Activated B cell treated with CpG ODN at 0.5 μM for 24 hours (primary cell): ENCODE measurements at regions not wholly inside any gene's neighbourhood (a gene's known extent, or its start where the extent isn't known, plus 50 kb on each side); places are given as distances from the start of the nearest gene placed in this dataset.

ENCODE experiments used
- ATAC-seq: fragments of 200-7000 bp; cut with Tn5 transposase; one replicate; pipeline ENCODE4 v1.10.0; 2021; ENCODE audit warnings: low read depth, mild to moderate bottlenecking, moderate library complexity
- CTCF ChIA-PET: fragments of 350-600 bp; sonication (Branson Sonifier 250); formaldehyde crosslinking; loops from one replicate; lab custom pipeline; 2021; ENCODE audit warnings: antibody characterized with exemption; lab: Charles Lee
- POLR2A ChIA-PET: fragments of 350-600 bp; sonication (Branson Sonifier 250); formaldehyde crosslinking; loops from one replicate; lab custom pipeline; 2021; ENCODE audit warnings: antibody characterized with exemption; lab: Charles Lee
- DNase-seq: peaks from one replicate; pipeline ENCODE4 v3.0.0; 2022
- H3K27ac Mint-ChIP-seq: one replicate; pipeline ENCODE4 v1.8.0; 2020; ENCODE audit warnings: mixed read lengths
- H3K27me3 Mint-ChIP-seq: one replicate; pipeline ENCODE4 v1.8.0; 2021; ENCODE audit warnings: mixed read lengths
- H3K36me3 Mint-ChIP-seq: one replicate; pipeline ENCODE4 v1.8.0; 2021; ENCODE audit warnings: low read depth, mixed read lengths
- H3K4me1 Mint-ChIP-seq: one replicate; pipeline ENCODE4 v1.8.0; 2021; ENCODE audit warnings: mixed read lengths
- H3K4me3 Mint-ChIP-seq: one replicate; pipeline ENCODE4 v1.8.0; 2020; ENCODE audit warnings: mild to moderate bottlenecking, mixed read lengths
- H3K9me3 Mint-ChIP-seq: one replicate; pipeline ENCODE4 v1.8.0; 2020; ENCODE audit warnings: mixed read lengths
- intact Hi-C: fragments of 100-400 bp; cut with micrococcal nuclease; formaldehyde crosslinking; loops from one replicate; pipeline ENCODE4 v1.15.1; 2024
- TF ChIP-seq, protein P1 (sequence below): fragments of 200-600 bp; IDR thresholded peaks from one replicate; pipeline ENCODE4 v1.8.0; 2022; ENCODE audit warnings: antibody characterized with exemption, mild to moderate bottlenecking

DNA sequence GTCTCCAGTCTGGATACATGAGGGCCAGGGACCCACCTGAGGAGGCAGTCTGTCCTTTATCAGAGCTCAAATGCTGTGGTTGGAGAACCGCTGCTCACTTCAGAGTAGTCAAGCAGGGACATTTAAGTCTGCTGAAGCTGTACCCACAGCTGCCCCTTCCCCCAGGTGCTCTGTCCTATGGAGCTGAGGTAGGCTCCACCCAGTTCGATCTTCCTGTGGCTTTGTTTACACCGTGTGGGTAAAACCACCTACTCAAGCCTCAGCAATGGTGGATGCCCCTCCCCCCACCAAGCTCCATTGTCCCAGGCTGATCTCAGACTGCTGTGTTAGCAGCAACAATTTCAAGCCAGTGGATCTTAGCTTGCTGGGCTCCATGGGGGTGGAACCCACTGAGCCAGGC is 731.4 kb upstream of the HS6ST1 start:
- H3K9me3 Mint-ChIP-seq = peaks cover 2% of the 10 kb centered on the region
- no peak for ATAC-seq
- no peaks in the 10 kb centered on the region for H3K36me3 Mint-ChIP-seq
- no peaks in the 10 kb centered on the region for H3K4me1 Mint-ChIP-seq
- intact Hi-C loops = no loop called here
- ChIA-PET POLR2A (no interaction called here), CTCF (no interaction called here)
- H3K27ac Mint-ChIP-seq = no peak overlapping the region
- DNase-seq = no peak
- peaks cover 5% of the 10 kb centered on the region for H3K27me3 Mint-ChIP-seq
- TF ChIP-seq, protein P1, sequence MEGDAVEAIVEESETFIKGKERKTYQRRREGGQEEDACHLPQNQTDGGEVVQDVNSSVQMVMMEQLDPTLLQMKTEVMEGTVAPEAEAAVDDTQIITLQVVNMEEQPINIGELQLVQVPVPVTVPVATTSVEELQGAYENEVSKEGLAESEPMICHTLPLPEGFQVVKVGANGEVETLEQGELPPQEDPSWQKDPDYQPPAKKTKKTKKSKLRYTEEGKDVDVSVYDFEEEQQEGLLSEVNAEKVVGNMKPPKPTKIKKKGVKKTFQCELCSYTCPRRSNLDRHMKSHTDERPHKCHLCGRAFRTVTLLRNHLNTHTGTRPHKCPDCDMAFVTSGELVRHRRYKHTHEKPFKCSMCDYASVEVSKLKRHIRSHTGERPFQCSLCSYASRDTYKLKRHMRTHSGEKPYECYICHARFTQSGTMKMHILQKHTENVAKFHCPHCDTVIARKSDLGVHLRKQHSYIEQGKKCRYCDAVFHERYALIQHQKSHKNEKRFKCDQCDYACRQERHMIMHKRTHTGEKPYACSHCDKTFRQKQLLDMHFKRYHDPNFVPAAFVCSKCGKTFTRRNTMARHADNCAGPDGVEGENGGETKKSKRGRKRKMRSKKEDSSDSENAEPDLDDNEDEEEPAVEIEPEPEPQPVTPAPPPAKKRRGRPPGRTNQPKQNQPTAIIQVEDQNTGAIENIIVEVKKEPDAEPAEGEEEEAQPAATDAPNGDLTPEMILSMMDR = no peak
- no peak overlapping the region for H3K4me3 Mint-ChIP-seq

GRCh38 chr2:129055242-129055641 is 736.6 kb upstream of the HS6ST1 start:
- DNase-seq (no peak), ATAC-seq (no peak)
- Mint-ChIP-seq H3K9me3 (no peaks in the 10 kb centered on the region), H3K27ac (no peak overlapping the region), H3K36me3 (no peaks in the 10 kb centered on the region), H3K4me1 (no peaks in the 10 kb centered on the region), H3K27me3 (peaks cover 5% of the 10 kb centered on the region), H3K4me3 (no peak overlapping the region)
- POLR2A ChIA-PET = no interaction called here
- TF ChIP-seq, protein P1 = no peak
- CTCF ChIA-PET = no interaction called here
- intact Hi-C loops = no loop called here

DNA sequence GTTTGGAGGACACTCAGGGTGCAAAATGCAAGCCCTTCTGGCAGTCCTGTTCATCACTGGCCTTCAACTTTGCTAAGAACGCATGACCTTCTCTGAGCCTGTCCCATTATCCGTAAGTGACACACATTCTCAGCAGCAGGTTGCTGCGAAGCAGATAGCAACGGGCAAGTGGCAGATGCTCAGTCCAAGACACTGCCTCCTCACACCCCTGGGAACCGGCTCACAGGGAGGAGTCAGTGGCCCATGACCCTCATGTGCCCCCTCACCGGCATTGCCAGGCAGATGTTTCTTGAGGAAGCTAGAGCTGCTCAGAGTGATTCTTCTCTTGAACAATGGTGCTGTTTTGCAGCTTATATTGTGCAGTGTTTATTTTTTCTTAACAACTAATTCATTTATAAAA is 737.2 kb upstream of the HS6ST1 start:
- Mint-ChIP-seq H3K9me3 (no peaks in the 10 kb centered on the region), H3K4me1 (no peaks in the 10 kb centered on the region), H3K4me3 (no peak overlapping the region), H3K27me3 (peaks cover 5% of the 10 kb centered on the region), H3K36me3 (no peaks in the 10 kb centered on the region), H3K27ac (no peak overlapping the region)
- intact Hi-C loops = no loop called here
- ATAC-seq (no peak), DNase-seq (no peak)
- TF ChIP-seq, protein P1 = no peak
- POLR2A ChIA-PET = no interaction called here
- CTCF ChIA-PET = no interaction called here

DNA sequence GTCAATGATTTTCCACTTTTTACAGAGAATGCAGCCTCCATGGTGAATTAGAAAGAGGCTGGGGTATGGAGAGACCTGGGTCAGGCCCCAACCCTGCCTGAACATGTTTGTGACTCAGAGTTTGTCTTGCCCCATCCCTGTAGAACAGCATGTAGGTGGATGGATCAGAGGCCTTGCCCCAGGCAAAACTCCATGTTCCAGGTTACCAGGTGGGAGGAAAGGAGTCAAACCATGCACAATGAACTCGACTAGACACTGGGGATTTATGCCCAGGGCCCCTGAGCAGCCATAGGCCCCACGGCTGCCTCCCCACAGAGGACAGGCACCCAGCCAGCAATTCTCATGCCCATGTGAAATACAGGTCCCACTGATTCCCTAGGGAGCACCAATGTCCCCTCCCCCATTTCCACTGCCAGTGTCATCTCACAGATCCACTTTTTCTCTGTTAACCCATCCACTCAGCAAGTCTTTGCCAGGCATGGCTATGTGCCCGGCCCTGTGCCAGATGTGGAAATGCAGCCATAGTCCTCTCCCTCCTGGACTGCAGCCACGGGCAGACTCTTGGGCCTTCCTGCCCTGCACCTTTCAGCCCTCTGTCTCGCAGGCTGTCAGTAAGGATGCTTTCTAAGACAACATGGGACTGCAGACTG is 737.8 kb upstream of the HS6ST1 start:
- intact Hi-C loops = no loop called here
- ATAC-seq = no peak
- Mint-ChIP-seq H3K4me3 (no peak overlapping the region), H3K27ac (no peak overlapping the region), H3K9me3 (no peaks in the 10 kb centered on the region), H3K36me3 (no peaks in the 10 kb centered on the region), H3K4me1 (no peaks in the 10 kb centered on the region), H3K27me3 (peaks cover 3% of the 10 kb centered on the region)
- ChIA-PET POLR2A (no interaction called here), CTCF (no interaction called here)
- no peak for DNase-seq
- TF ChIP-seq, protein P1 = no peak

GRCh38 chr2:129056959-129057317 is 738.3 kb upstream of the HS6ST1 start:
- H3K4me1 Mint-ChIP-seq = no peaks in the 10 kb centered on the region
- ChIA-PET CTCF (no interaction called here), POLR2A (no interaction called here)
- H3K27ac Mint-ChIP-seq = no peak overlapping the region
- intact Hi-C loops = no loop called here
- no peak overlapping the region for H3K4me3 Mint-ChIP-seq
- H3K36me3 Mint-ChIP-seq = no peaks in the 10 kb centered on the region
- no peak for ATAC-seq
- no peaks in the 10 kb centered on the region for H3K27me3 Mint-ChIP-seq
- no peak for DNase-seq
- TF ChIP-seq, protein P1 = no peak
- H3K9me3 Mint-ChIP-seq = no peaks in the 10 kb centered on the region
